NCI-H82 treated with DMSO at 0.1 percent for 48 hours (cell line): ENCODE measurements at regions not wholly inside any gene's neighbourhood (a gene's known extent, or its start where the extent isn't known, plus 50 kb on each side); places are given as distances from the start of the nearest gene placed in this dataset.
"Not testable (repeated sequence)": the region's sequence is repeated elsewhere in the genome, so short reads cannot be mapped to it uniquely, and the experiment has no call there.

Source experiments
- DNase-seq: peaks from one replicate; lab custom pipeline; 2025; ENCODE audit not compliant: unreplicated experiment; lab: John Stamatoyannopoulos, UW

DNA sequence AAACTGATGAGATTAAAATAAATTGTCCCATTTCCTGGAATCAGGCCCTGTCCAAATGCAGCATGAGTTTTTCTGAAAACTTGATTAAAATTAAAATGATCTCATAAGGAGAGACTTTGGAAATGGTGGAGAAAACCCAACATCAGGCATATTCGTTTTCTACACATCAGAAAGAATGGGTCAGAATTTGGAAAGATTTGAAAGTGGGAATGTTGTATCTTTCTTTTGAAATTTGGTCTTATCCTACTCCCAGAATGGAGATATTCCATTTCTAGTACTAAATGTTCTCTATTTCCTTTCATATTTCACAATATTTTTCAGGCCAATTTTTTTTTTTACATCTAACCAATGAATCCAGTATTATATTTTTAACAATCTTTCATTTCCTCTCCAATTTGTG, 223.9 kb upstream of the RXFP2 start:
- DNase-seq, result no peak

DNA sequence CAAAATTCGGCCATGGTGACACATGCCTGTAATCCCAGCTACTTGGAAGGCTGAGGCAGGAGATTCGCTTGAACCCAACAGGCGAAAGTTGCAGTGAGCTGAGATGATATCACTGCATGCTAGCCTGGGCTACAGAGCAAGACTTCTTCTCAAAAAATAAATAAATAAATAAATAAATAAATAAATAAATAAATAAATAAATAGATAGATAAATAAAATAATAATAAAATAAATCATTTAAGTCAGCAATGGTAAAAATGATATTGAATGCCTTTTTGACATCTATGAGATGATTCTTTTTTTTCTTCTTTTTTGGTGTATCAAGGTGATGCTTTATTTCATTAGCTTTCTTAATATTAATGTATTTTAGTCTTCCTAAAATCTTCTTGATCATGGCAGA, 221.7 kb upstream of the RXFP2 start:
- no peak for DNase-seq

DNA sequence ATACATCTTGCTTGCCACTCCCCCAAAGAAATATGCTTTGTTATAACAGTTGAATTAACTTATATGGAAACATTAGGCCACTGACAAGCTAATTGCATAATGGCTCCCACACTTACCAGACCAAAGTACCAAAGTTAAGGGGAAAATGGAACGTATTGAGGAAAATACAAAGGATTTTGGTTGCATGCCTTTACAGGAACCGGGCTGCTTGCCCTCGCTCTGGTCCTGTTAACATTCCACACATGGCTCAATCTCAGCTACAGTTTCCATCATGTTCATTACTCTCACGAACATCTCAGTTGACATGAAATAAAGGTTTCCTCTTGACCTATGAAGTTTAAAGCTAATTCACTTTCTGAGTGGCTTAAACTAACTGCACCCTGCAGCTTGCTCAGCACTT, 220.7 kb upstream of the RXFP2 start:
- no peak for DNase-seq

DNA sequence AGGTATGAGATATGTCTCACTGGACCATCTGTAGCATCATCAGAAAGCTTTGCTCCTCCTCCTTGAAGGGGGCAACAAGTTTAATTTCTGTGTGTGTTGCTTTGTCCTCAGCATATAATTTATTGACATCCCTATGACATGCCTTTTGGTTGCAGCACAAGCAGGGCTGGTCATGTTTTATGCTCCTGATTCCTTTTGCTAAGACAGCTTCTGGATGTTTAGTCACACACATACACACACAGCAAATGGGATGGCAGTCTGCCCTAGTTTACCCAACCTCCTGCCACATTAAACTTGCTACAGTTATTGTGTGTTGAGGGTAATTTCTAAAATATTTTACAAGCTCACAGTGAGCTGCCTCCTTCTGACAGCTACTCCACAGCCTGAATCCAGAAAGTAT, 217.9 kb upstream of the RXFP2 start:
- no peak for DNase-seq

DNA sequence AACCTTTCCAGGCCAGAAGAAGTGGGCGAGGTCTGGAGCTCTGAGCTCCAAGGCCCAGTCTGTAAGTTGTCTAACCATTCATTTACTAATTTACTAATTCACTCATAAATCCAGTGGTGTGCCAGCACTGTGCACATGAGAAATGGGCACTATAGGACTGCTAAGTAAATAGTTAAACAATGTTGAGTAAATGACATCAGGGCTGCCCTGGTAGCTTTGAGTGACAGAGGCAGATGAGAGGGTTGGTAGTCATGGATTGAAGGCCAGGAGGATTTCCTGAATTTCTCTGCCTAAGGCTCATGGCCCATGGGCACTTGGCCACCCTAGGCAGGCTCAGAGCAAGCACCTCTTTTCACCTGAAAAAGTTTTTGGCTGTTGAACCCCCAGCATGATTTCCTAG, 216.9 kb upstream of the RXFP2 start:
- no peak for DNase-seq

DNA sequence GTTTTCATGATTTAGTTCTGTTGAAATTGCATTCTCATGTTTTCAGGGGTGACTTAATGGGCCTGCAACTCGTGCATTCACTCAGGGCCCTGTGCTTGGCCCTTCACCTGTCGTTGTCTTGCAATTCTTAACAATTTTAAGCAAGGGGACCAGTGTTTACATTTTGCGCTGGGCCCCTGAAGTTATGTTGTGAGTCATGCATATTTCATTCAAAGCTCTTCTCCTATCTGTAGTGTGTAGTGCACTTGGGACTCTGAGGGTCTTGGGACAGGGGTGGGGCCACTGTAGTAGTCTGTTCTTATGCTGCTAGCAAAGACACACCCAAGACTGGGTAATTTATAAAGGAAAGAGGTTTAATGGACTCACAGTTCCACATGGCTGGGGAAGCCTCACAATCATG, 211.2 kb upstream of the RXFP2 start:
- no peak for DNase-seq

DNA sequence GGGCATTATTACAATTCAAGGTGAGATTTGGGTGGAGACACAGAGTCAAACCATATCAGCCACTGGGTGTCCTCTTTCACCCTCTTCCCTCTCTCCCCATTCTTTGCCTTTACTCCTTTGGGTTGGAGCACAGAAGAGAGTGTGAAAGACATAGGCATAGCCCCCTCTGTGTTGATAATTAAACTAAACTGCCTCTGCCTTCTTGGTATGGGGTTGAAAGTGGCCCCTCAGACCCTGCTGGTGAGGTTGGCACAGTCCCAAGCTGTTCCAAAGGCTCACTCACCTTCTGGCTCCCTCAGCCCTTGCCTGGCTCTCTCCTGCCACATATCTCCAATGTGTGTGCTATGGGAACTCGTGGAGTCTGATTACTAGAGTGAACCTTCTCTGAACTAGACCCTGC, 210.6 kb upstream of the RXFP2 start:
- DNase-seq, result no peak

DNA sequence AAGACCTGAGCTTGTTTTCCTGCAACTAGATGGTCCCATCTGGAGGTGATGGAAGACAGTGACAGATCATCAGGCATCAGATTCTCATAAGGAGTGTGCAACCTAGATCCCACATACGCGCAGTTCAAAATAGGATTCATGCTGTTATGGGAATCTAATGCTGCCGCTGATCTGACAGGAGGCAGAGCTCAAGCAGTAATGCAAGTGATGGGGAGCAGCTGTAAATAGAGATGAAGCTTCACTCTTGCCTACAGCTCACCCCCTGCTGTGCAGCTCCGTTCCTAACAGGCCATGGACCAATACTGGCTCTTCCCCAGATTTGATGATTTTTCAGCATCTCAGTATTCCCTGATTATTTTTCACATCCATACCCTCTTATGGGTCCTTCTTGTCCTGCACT, 208.4 kb upstream of the RXFP2 start:
- DNase-seq, result no peak

DNA sequence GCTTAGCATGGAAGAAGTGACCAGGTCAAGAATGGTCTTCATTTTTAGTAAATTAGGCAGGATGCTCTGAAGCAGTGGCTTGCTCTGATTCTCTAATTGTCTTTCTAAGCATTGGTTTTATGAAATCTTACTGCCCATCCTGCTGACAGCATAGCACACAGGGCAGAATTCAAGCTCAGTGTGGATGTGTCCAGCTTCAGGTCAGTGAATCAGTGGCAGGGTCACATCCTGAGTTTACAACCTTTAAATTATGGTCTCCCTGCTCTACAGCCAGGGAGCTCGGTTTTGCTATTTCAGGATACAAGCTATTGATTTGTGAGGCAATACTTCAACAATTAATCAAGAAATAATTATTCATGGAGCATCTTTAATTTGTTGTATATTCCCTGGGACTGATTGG, 202.3 kb upstream of the RXFP2 start:
- DNase-seq, result no peak

DNA sequence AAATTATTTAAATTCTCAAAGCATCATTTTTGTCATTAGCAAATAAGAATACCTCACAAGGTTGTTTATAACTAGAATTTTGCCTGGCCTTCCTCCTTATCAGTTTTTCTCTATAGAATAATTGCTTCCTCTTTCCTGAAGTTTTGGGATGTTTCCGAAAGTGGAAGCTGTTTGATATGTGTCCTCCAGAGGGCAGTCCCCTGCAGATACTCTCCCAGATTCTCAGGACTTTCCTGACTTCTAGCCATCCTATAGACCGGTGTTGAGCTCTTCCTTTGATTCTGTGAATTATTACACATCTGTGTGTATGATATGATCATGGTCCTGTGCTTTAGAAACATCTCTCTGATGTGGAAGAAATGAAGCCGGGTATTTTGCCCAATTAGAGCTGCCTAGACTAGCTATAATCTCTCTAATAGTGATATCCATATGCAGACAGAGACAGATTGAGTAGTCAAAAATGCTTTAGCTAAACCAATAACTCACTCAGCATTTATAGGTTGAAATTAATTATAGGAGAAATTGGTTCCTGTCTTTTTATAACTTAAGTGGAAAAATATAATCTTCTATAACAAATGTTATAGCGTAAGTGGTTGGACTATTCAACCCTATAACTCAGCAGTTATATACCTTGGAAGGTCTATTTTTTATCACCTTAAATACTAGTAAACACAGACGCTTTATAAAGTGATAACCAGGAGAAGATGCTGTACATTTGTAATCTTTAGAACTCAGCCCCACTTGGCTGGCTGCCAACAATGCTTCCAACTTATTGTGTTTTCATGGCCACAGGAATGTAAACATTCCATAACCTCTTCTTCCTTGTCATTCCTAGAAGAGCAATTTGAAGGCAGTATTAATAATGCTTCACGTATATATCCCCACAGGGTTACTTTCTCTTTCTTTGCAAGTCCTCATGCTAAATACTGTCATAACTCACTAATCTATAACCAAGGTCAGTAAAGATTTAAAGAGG, 201.0 kb upstream of the RXFP2 start:
- peak; percentile 30 for DNase-seq

DNA sequence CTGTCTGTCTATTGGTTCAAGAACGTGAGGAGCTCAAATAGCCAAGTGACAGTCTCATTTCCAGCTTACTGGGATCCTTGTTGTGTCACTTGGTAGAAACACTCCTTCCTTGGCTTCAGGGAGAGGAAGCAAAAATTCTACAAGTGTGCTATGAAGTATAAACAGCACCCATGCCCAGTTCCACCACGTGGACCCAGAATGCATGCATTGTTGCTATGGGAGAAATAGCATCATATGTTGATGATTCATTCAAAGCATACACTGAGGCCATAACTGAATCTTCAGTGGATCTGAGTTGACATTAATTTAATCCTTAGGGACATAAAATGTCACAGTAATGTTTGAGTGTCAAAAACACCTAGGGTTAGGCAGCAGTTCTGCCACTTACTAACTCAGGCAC, 199.0 kb upstream of the RXFP2 start:
- no peak for DNase-seq

DNA sequence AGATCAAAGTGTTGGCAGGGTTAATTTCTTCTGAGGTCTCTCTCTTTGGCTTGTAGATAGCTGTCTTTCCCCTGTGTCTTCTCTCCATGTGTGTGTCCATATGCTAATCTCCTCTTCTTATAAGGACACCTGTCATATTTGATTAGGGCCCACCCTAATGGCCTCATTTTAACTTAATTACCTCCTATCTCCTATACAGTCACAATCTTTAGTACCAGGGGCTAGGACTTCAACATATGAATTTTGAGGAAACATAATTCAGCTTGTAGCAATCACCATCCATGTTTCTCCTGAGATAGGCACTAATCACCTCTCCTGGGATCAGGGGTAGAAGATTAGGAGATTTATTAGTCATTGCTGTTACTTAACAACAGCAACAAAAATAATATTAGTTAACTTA, 196.1 kb upstream of the RXFP2 start:
- DNase-seq, result no peak

DNA sequence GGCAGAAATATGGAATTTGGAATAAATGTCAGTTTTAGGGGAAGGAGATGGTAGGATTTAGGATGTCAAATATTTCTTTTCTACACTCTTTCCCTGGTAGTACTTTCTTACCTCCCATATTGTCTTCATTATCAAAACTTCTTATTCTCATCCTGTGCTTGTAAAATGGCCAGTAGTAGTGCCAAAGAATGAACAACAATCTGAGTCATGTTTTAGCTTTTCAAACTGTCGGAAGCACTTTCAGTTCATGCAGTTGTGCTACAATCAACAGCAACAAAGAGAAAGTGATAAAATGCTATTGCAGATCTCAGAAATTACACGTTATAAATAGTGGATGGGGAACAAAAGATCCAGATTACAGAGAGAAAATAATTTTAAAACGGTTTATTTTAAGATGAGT, 193.7 kb upstream of the RXFP2 start:
- no peak for DNase-seq

DNA sequence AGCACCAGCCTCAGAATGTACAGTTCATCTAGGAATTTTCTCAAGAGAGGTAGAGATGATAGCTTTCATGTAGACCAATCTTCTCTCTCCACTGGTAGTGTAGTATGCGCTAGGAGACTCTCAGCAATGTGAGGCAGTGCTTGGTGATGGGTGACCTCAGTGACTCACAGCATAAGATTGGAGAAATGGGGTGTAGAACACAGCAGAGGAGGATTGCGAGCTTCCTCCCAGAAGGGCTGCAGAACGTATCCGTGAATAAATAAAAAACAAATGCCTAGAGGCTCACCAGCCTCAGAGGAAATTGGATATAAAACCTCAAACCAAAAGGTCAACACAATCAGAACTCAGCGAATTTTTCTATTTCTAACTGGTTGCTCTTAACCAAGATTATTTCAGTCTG, 182.9 kb upstream of the RXFP2 start:
- no peak for DNase-seq

DNA sequence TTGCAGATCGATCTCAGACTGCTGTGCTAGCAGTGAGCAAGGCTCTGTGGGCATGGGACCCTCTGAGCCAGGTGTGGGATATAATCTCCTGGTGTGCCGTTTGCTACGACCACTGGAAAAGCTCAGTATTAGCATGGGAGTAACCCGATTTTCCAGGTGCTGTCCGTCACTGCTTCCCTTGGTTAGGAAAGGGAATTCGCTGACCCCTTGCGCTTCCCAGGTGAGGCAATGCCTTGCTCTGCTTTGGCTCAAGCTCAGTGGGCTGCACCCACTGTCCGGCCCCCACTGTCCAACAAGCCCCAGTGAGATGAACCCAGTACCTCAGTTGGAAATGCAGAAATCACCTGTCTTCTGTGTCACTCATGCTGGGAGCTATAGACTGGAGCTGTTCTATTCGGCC, 155.1 kb upstream of the RXFP2 start:
- DNase-seq, result not testable (repeated sequence)

DNA sequence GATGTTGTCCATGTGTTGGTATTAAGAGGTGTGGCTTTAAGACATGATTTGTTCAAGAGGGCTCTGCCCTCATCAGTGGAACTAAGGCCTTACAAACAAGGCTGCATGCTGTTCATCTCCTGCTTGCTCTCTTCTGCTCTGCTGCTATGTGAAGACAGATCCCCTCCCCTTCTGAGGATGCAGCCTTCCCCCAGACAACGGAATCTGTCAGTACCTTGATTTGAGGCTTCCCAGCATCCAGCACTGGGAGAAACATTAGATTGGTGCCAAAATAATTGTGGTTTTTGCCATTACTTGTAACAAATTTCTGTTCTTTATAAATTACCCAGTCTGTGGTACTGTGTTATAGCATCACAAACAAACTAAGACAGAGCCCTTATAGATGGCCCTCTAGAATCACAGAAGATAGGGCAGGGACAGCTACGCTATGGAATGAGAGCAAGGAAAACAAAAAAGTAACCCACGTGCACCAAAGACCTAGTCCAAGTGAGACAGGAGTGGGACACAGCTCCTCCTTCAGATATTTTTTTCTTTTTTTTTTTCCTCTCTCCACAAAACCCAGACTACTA, 151.5 kb upstream of the RXFP2 start:
- DNase-seq, result no peak

DNA sequence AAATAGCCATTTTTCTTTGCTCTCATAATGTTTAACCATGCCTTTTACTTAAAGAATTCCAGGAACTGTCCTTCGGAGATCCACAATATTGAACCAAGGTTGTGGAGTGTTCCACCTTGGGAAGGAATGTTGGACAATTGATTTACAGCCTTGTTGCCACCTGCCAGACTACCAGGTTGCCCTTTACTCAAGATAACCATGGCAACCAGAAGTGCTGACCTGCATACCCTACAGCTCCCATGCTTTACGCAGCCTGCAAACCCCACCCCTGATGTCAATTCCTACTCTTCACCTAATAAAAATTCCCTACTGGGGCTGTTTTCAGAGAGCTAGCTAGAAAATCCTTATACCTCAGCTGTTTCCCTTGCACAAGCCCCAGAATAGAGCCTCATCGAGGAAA, 151.0 kb upstream of the RXFP2 start:
- no peak for DNase-seq

DNA sequence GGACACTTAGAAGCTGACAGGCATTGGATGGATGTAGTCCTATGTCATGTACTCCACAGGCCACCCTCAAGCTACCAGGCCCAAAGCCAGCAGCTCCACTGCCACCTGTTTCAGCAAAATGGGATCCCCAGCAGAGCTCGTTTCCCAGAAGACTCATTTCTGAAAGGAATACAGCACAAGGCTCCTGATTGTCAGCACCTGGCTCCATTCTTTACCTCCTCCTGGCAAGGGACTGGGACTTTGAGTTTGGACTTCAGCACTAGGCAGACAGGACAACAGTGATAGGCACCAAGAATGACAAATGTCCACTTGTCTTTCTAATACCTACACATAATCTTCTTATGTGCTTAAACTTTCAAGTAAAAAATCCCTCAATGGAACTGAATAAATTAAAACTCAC, 150.4 kb upstream of the RXFP2 start:
- peak; percentile 90 for DNase-seq

DNA sequence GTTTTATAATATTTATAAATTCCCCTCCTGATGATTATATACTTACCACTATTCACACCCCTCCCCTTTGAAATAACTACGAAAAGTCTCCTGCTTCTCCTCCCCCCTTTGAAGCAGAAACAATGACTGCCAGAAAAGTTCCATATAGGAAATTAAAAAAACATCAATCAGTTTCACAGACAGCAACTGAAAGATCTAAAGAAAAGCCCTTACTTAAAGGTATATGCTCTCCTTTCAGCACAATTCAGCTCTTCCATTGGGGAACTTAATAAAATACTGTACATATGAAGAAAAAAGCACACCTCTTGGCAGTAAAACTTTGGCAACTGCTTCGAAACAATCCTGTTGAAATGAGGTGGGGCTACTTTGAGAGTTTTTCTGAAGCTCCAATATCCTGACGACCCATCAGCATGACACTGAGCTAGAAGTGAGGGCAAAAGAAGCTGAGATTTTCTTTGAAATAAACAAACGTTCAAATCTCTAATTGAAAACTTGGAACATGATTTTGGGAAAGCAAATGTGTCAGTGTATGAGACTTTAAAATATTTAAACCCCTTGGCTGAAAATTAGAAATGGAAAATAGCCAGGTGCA, 147.6 kb upstream of the RXFP2 start:
- DNase-seq, result no peak

DNA sequence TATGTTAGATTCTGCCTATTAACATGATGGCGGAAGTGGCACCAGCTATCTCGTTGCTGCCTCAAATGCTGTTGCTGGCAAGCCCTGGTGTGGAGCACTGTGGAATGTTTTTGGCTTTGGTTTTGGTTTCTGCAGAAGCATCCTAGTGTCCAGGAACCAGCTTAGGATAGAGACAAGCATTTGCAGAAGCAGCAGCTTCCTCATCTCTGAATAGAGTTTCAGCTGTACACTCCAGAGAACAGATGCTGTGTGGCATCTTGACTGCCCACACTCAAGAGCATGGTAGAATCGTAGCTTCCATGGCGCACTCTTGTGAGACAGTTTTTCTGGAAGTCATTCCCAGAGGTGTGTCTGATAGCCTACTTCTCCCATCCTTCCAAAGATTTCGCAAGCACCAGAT, 145.3 kb upstream of the RXFP2 start:
- DNase-seq, result no peak

DNA sequence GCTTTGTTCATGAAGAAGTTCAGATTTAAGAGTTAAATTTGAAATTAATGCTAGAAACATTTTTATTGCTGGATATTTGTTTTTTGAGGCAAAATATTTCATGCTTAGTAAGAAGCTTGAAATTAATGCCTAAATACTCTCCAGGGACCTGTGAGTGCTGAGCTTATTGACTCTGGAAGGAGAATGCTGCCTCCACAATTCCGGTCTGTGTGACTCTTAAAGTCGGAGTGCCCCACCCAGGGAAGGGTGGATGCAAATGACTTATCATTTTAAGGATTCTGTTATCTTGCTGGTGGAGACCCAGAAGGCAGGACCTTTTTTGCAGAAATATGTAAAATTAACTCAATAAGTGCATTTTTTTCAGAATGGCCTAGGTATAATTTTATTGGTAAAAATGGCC, 143.8 kb upstream of the RXFP2 start:
- no peak for DNase-seq

DNA sequence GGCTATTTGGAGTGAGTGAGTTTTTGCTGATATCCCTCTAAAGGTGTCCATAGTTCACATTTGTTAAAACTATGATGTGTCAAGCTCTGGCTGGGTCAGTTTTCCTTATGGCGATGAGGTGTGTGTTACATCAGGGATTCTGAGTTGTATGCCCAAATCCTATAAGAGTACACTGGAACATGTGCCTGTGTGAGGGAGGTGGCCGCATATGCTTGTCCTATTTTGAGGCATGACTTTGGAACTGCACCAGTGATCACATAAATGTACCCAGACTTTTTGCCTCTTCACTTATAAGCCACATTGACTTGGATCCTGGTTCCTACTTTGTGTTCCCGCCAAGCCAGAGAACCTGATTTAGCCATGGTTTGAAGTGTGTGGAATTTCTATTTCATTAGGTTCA, 140.3 kb upstream of the RXFP2 start:
- no peak for DNase-seq
